GM08714 (cell line): ENCODE measurements at regions not wholly inside any gene's neighbourhood (a gene's known extent, or its start where the extent isn't known, plus 50 kb on each side); places are given as distances from the start of the nearest gene placed in this dataset.
"Not testable (repeated sequence)": the region's sequence is repeated elsewhere in the genome, so short reads cannot be mapped to it uniquely, and the experiment has no call there.

Experiments
- H3K4me3 ChIP-seq: fragments of 200-500 bp; sonication (Bioruptor generic); 2 replicates; pipeline ENCODE4 v1.5.1; 2014; ENCODE audit warnings: mild to moderate bottlenecking, low read length, inconsistent platforms
- ZNF274 ChIP-seq: IDR thresholded peaks from 2 replicates; pipeline ENCODE4 v1.6.1; 2012; ENCODE audit warnings: mild to moderate bottlenecking, low read depth, low read length

GRCh38 chr20:6333110-6333509 lies 210.3 kb upstream of the FERMT1 start:
- no peak for TF ChIP-seq ZNF274
- no peak overlapping the region for H3K4me3 ChIP-seq

- not testable (repeated sequence) for H3K4me3 ChIP-seq
These were observed 198.4 kb upstream of the FERMT1 start for GRCh38 chr20:6321235-6321634.

GRCh38 chr20:6311841-6312655 lies 189.2 kb upstream of the FERMT1 start:
- H3K4me3 ChIP-seq, result no peak overlapping the region
- no peak for TF ChIP-seq ZNF274

- H3K4me3 ChIP-seq, result no peak overlapping the region
- TF ChIP-seq ZNF274, result no peak
These were observed 188.3 kb upstream of the FERMT1 start for GRCh38 chr20:6311097-6311496.

GRCh38 chr20:6305536-6305935 lies 182.7 kb upstream of the FERMT1 start:
- TF ChIP-seq ZNF274, result no peak
- H3K4me3 ChIP-seq, result no peak overlapping the region

- TF ChIP-seq ZNF274, result no peak
- no peak overlapping the region for H3K4me3 ChIP-seq
These were observed 179.2 kb upstream of the FERMT1 start for GRCh38 chr20:6302041-6302440.

- H3K4me3 ChIP-seq, result no peak overlapping the region
- TF ChIP-seq ZNF274, result no peak
These were observed 176.6 kb upstream of the FERMT1 start for GRCh38 chr20:6299456-6299855.

- no peak overlapping the region for H3K4me3 ChIP-seq
- no peak for TF ChIP-seq ZNF274
These were observed 175.2 kb upstream of the FERMT1 start for GRCh38 chr20:6298049-6298448.

GRCh38 chr20:6295867-6296256 lies 173.0 kb upstream of the FERMT1 start:
- no peak for TF ChIP-seq ZNF274

GRCh38 chr20:6295127-6295866 lies 172.5 kb upstream of the FERMT1 start:
- H3K4me3 ChIP-seq, result no peak overlapping the region
- TF ChIP-seq ZNF274, result no peak

More at GRCh38 chr20:6295867-6296256, 173.0 kb upstream of the FERMT1 start:
- H3K4me3 ChIP-seq, result no peak overlapping the region

GRCh38 chr20:6287471-6287870 lies 164.6 kb upstream of the FERMT1 start:
- H3K4me3 ChIP-seq, result no peak overlapping the region
- TF ChIP-seq ZNF274, result no peak

GRCh38 chr20:6282642-6283041 lies 159.8 kb upstream of the FERMT1 start:
- no peak for TF ChIP-seq ZNF274
- H3K4me3 ChIP-seq, result no peak overlapping the region

- no peak overlapping the region for H3K4me3 ChIP-seq
- TF ChIP-seq ZNF274, result no peak
These were observed 154.9 kb upstream of the FERMT1 start for GRCh38 chr20:6277661-6278240.

GRCh38 chr20:6270404-6270803 lies 147.6 kb upstream of the FERMT1 start:
- H3K4me3 ChIP-seq, result not testable (repeated sequence)
